ENCODE measurements at regions not wholly inside any gene's neighbourhood (a gene's known extent, or its start where the extent isn't known, plus 50 kb on each side); places are given as distances from the start of the nearest gene placed in this dataset.

DNA sequence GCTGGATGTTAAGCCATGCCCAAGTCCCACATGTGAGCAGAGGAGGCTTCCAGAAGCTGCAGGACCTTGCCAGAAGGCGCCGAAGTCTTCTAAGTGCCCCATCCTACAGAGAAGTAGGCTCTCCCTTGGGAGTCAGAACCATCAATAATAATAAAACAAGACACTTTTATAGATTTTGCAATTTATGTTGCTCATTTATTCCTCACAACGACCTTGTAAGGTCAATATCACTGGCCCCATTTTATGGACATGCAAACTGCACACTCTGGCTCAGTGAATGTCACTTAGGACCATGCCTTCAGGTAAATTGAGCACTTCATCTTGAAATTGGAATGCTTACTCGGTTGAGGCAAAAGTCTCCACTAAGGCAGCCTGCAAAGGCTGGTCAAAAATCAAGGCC lies 170.4 kb downstream of the BCOR start:
- DNase-seq (ENCODE audit: low spot score): no peak

DNA sequence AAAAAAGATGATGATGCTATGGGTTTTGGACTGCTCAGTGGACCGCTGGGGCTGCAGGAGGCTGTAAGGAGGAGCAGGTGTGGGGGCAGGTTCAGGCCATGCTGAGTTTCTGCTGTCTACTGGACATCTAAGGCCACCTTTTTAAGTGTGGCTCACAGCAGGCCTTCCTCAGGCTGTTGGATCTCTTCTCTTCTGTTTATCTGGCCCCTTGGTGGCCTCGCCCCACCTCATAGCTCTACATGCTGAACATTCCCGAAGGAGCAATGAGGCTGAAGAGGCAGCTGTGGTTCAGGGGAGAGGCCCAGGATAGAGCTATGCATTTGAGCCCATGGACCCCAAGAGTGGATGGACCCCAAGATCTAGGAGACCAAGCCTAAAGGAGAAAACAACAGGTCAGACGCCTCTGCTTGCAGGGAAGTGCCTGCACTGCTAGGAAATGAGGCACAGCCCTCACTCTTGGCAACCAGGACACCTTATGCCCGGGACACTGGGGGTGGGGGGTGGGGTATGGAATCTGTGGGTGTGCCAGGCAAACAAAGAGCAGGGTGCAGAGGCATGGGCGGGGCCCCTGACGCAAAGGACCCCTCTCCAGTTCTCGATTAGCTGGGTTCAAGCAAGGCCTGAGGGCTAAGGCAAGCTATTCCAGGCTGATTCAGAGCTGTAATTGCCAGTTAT lies 168.9 kb downstream of the BCOR start:
- DNase-seq (ENCODE audit: low spot score): no peak

GRCh38 chrX:39929379-39930025 lies 168.3 kb downstream of the BCOR start:
- no peak for DNase-seq (ENCODE audit: low spot score)

DNA sequence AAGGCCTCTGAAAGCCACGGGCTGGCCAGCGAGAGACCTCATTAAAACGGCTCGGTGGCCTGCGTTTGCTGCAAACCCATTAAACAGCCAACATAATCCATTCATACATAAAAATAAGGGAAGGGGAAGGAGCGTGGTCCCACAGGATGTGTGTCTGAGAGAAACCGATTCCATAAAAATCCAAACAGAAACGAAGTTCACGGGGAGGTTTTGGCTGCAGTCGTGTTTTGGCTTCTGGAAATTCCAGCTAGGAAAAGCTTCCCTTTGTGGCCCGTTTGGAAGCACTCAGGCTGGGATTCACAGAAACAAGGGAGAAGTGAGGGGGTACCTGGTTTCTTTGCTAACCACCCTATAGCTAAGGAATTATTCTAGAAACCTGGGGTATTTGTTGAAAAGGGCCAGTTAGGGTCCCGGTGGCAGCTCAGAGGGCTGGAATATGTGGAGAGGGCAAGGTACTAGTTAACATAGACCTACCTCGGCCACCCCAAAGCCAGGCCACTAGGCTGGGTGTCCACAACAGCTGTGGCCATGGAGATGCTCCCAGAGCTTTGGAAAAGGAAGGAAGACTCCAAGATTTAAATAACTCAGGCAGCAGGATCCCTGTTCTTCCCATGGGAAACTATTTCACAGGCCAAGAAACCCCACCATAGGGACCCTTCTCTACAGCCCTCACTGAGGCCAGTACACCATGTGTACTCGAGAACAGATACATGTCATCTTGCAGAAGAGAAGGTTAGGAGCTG lies 166.8 kb downstream of the BCOR start:
- no peak for DNase-seq (ENCODE audit: low spot score)

GRCh38 chrX:39931529-39932282 lies 166.1 kb downstream of the BCOR start:
- no peak for DNase-seq (ENCODE audit: low spot score)

- no peak for DNase-seq (ENCODE audit: low spot score)
Measured at GRCh38 chrX:39935411-39936064, 162.2 kb downstream of the BCOR start.

GRCh38 chrX:39936886-39937770 lies 160.6 kb downstream of the BCOR start:
- no peak for DNase-seq (ENCODE audit: low spot score)

DNA sequence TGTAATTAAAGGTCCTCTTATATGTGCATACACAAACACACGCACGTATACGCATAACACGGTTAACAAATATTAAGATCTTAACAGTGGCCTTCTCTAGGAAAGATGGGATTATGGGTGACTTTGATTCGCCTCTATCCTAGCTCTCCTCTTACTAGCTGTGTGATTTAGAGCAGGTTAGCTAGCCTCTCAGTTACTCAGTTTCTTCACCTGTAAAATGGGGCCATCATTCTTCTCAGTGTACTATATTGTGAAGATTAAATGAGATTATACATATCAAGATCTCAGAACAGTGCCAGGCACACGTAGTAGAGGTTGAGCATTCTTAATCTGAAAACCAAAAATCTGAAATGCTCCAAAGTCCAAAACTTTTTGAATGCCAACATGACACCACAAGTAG lies 159.3 kb downstream of the BCOR start:
- DNase-seq (ENCODE audit: low spot score): no peak

GRCh38 chrX:39939678-39940077 lies 158.1 kb downstream of the BCOR start:
- no peak for DNase-seq (ENCODE audit: low spot score)

DNA sequence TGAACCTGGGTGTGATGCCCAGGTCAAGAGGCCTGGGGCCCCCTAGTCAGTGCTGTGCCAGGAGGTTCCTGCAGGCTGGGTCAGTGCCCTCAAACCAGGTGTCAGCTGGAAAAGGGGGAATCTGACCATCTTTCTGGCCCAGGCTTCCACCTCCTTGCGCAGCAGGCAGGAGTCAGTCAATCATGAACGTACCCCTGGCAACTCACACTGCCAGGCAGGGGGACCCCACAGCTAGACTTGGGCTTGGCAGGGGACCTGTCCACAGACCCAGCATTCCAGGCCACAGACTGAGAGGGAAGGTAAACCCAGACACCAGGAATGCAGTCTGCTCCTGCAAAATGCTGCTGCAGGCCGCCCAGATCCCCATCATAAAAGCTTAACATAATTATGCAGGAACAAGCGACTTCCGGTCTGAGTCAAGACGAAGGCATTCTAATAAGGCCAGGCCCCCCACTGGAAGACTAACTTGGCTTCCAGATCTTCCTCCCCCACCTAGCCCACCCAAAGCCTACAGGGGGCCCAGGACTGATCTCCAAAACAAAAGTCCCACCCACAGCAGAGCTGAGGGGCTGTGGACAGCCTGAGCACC lies 156.3 kb downstream of the BCOR start:
- DNase-seq (ENCODE audit: low spot score): no peak

GRCh38 chrX:39944416-39944815 lies 153.3 kb downstream of the BCOR start:
- no peak for DNase-seq (ENCODE audit: low spot score)

DNA sequence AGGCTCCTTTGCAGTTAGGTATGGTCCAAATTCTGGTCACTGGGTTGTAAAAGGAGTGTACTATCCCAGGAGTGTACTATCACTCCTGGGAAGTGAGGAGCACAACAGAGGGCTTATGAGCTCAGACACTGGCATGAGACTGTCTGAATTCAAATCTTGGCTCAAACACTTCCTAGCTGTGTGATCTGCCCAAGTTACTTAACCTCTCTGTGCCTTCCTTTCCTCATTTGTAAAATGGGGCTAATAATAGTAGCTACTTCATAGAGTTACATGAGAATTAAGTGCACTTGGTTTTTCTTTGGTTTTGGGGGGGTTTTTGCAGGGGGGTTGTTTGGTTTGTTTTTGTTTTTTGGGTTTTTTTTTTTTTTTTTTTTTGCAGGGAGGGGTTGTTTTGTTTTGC lies 152.0 kb downstream of the BCOR start:
- no peak for DNase-seq (ENCODE audit: low spot score)

- DNase-seq (ENCODE audit: low spot score): no peak
Measured at GRCh38 chrX:39946822-39947221, 150.9 kb downstream of the BCOR start.

- DNase-seq (ENCODE audit: low spot score): no peak
Measured at GRCh38 chrX:39948582-39948981, 149.2 kb downstream of the BCOR start.

DNA sequence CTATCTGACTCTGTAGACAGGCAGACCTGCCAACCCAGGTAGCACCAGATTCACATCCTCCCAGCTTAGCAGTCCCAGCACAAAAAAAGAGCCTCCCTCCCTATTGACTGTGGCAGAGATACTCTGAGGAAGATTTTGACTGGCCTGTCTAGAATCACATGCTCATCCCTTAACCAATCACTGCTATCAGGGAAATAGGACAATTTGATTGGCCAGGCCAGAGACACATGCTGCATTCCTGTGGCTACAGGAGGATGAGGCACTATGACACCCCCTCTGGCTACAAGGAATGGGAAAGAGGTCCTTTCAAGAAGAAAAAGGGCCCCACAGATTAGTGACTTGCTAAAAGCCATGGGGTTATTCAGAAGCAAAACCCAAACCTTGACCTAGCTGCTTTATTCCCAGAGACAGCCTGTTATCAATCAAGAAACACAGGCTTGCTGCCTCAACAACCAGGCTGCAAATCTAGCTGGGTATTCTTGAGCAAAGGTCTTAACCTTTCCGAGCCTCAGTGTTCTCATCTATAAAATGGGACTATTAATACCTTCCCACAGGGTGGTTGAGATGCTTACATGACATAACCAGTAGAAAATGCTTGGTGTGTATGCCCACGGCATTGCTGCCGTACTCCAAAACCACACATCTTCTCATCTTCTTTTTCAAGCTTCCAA lies 147.6 kb downstream of the BCOR start:
- no peak for DNase-seq (ENCODE audit: low spot score)

DNA sequence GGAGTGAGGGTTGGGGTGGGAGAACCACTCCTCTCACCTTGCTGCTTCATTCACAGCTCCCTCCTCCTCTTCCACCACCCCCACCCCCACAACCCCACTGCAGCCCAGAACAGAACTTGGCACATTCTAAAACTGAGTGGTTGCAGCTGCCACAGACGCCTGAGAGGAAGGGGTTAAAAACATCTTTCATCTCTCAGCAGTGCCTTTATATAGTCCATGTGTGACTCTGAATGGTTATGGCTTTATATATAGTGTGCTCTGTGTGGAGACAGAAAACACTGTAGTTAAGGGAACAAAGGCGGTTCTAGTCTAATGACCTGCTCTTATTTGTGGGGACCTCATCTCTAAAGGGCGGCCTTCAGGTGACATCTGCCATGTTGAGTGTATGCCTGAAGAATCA lies 144.8 kb downstream of the BCOR start:
- DNase-seq (ENCODE audit: low spot score): no peak

DNA sequence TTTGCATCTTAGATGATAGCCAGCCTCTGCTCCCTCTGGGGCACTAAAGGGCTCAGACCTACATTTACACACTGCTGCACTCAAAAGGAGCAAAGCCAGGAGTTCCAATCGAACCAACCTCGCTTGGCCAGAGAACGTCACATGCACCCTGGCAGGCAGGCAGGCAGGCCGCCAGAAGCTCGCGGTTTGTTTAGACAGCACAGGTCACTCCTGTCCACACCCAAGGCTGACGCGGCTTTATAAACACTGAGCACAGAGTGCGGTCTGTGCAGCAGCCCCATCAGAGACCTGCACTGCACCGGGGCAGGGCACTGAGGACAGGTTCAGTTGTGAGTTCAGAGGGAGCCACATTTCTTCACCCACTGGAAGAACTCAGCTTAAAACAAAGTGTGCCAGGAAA lies 143.9 kb downstream of the BCOR start:
- no peak for DNase-seq (ENCODE audit: low spot score)

GRCh38 chrX:39954851-39955250 lies 142.9 kb downstream of the BCOR start:
- no peak for DNase-seq (ENCODE audit: low spot score)

DNA sequence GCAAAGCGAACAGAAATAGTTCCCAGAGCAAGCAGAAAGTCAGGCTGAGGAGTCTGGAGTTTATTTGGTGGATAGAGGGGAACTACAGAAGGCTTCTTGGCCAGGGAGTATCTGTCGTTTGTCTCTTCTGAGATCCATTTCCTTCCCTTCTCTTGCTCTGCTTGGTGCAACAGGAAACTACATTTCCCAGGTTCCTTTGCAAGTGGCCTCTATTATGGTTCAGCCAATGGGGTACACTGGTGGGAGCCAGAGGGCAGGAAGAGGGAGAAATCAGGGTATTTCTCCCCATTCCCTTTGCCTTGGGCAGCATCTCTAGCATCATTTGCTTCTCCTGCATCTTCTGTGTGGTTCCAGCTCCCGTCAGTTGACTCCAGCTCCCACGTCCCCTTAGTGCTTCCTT lies 142.1 kb downstream of the BCOR start:
- no peak for DNase-seq (ENCODE audit: low spot score)
